ELF-1 (cell line): ENCODE measurements at regions not wholly inside any gene's neighbourhood (a gene's known extent, or its start where the extent isn't known, plus 50 kb on each side); places are given as distances from the start of the nearest gene placed in this dataset.

ENCODE experiments used
- DNase-seq: peaks from one replicate; pipeline ENCODE4 v3.0.0-alpha.2; 2016; ENCODE audit warnings: low read depth, low spot score

DNA sequence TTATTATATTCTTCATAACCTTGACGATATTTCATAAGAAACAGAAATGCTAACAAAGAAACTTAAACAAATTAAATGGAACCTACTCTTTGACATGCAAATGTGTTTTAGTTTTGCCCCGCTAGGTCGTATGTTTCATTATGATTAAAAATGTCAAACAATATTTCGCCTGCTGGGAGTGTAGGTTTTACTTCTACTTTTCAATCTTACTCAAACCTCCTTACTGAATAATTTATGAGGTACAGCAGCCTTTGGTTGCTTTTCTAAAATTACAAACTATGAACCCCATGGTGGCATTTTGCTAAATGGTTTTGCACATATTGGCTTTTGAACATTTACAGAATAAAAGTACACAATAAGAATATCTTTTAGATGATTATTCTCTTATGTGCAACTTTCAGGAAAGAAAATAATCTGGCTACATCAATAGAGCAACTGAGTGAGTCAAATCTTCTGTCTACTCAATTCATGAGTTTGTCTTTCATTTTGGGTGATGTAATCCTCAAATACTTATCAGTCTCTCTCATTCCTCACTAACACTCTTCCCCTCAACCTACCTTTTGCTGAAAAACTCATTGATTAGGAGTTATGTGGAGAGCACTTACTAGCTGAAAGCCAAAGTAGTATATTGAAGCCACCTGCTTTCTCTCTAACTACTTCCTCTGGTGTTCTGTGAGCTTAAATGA is 1226.4 kb downstream of the XPNPEP1 start:
- no peak for DNase-seq

- no peak for DNase-seq
Observed at GRCh38 chr10:108691126-108691525, 1232.2 kb downstream of the XPNPEP1 start.

- DNase-seq = no peak
Observed at GRCh38 chr10:108690530-108690929, 1232.8 kb downstream of the XPNPEP1 start.

DNA sequence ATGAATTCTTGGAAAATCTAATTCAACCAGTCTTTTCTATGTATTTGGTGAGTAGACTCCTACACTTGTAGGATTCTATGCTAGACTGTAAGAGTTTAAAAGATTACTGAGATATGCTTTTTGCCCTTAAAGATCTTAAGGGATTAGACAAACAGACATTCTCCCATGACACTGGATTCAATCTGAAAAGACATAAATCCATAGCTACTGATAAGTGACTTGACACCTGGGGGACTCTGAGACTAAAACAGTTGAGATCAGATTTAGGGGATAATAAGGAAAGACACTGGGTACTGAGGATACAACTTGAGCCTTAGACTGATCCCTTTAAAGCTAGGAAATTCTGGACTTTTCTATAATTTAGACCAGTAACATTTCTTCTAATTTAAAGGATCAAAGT is 1233.4 kb downstream of the XPNPEP1 start:
- no peak for DNase-seq

DNA sequence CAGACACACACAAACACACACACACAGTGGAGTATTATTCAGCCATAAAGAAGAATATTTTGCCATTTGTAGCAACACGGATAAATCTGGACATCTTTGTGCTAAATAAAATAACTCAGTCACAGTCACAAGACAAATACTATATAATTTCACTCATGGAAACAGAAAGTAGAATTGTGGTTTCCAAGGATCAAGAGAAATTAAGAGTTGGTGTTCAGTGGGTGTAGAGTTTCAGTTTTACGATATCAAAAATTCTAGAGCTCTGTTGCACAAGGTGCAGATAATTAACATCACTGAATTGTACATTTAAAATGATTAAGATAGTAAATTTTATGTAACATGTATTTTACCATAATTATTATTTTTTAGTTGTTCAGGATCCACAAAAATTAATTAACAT is 1235.0 kb downstream of the XPNPEP1 start:
- DNase-seq = no peak

DNA sequence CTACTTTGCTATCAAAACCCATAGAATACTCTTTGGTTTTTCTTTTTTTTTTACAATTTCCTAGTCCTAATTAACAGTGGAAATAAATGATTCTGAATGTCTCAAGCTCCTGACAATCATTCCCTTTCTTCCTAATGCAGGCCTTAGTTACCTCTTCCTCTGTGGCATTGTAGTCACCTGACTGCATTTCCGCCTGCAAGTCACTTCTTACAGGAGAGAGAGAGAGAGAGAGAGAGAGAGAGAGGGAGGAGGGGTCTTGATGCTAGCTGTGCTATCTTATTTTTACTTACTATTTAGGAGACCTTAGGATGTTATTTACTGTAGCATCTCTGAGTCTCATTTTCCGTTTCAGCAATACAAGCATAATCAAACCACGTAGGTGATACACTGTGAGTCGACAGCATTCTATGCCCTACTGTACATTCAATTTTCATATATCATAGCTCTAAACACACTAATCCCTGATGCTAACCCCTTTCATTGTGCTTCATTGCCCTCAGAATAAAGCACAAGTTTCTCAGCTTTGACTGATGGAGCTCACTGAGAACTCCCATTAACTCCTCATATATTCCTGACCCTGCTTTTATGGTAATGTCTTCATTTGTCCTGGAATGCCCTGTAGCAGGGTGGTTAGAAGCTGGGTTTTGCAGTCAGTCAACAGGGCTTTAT is 1237.3 kb downstream of the XPNPEP1 start:
- DNase-seq = no peak

- no peak for DNase-seq
Observed at GRCh38 chr10:108684431-108684830, 1238.9 kb downstream of the XPNPEP1 start.

DNA sequence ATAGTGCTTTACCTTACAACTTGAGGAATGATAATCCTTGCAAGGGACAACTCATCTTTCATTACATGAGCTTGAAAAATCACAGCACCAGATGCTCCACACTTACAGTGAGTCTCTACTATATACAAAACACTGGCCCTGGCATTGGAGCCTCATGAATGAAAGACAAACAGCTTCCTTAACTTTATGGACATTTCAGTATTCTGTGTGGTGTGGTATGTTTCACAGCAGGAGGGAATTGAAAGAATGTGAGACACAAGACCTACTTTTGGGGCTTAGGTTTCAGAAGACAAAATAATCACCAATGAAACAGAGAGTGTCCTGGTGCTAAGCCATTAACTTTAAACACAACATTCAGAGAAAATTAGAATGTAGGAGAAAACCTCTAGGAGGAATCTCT is 1249.6 kb downstream of the XPNPEP1 start:
- DNase-seq = no peak

- DNase-seq = no peak
Observed at GRCh38 chr10:108663587-108663986, 1259.7 kb downstream of the XPNPEP1 start.

- no peak for DNase-seq
Observed at GRCh38 chr10:108662975-108663374, 1260.3 kb downstream of the XPNPEP1 start.

DNA sequence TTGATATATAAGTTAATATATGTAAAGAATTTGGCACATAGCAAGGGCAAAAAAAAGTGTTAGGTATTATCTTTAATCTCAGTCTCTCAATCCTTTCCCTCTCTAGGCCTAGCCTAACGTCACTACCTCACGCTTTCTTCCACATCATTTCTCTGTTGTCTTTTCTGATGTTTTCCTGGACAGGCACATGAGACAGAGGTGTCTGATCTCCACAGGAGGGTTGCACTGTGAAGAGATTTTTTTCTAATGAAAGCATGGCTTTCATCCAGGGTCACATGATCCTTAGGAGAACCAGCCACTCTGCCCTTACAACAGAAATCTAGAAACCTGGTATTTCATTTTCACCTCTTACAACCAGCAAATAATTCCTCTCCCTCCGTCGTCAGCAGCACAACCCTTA is 1268.3 kb downstream of the XPNPEP1 start:
- no peak for DNase-seq

GRCh38 chr10:108653531-108653930 is 1269.8 kb downstream of the XPNPEP1 start:
- no peak for DNase-seq

DNA sequence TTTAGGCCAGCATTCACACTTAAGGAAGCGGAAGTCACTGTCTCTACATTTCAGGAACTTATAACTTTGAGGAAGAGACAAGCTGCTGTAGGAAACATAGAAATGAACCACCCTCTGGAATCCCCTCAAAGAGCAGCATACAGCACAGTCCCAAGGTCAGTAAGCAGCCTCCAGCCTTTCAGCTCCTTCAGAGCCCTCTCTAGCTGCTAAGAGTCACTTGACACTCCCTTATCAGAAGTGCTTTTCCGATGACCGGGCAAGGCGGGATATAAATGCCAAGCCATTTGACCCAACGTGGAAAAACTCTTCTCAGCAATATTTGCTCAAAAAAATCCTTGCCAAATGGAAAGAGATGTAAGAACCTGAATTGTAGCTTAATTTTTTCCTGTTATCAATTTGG is 1284.3 kb downstream of the XPNPEP1 start:
- DNase-seq = no peak

- no peak for DNase-seq
Observed at GRCh38 chr10:108638225-108638624, 1285.1 kb downstream of the XPNPEP1 start.

DNA sequence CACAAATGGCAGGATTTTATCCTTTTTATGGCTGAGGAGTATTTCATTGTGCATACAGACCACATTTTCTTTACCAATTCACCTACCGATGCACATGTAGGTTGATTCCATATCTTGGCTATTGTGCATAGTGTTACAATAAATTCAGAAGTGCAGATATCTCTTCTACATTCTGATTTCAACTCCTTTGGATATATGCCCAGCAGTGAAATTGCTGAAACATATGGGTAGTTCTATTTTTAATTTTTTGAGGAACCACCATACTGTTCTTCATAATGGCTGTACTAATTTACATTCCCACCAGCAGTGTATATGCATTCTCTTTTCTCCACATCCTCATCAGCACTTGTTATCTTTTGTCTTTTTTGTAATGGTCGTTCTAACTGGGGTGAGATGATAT is 1290.3 kb downstream of the XPNPEP1 start:
- no peak for DNase-seq

DNA sequence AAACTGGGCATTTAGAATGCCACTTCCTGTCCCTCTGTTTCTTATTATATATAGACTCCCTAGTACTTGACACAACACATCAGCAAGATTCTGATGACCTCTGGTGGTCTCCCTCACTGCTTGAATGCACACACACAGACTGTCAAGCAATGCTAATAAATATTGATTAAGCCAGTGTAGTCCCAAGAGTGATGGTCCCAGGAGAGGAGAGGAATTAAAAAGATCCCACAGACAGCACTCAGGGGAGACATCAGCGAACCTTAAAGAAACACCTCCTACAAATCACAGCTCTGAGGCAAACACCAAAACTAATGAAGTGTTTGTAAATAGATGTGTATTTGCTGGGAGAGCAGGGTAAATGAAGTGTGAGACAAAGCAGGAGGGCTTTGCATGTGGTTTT is 1291.2 kb downstream of the XPNPEP1 start:
- no peak for DNase-seq

- no peak for DNase-seq
Observed at GRCh38 chr10:108631332-108631731, 1292.0 kb downstream of the XPNPEP1 start.

DNA sequence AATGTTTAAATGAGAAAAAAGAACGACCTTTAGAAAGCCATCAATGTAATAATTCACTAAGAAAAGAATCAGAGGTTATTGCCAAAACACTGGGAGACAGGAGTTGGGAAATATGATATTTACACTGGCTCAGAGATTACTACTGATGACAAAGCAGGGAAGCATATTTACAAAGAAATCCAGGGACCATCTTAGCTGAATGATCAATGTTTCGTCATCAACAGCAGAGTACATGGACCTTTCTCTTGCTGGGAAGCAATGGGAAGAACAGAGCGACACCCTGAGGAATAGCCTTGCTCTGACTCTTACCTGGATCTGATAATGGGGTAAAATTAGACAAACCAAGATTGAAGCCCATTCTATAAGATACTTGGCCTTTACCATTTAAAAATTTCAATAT is 1293.5 kb downstream of the XPNPEP1 start:
- no peak for DNase-seq

GRCh38 chr10:108624052-108624451 is 1299.3 kb downstream of the XPNPEP1 start:
- no peak for DNase-seq

- no peak for DNase-seq
Observed at GRCh38 chr10:108620821-108621534, 1302.3 kb downstream of the XPNPEP1 start.

DNA sequence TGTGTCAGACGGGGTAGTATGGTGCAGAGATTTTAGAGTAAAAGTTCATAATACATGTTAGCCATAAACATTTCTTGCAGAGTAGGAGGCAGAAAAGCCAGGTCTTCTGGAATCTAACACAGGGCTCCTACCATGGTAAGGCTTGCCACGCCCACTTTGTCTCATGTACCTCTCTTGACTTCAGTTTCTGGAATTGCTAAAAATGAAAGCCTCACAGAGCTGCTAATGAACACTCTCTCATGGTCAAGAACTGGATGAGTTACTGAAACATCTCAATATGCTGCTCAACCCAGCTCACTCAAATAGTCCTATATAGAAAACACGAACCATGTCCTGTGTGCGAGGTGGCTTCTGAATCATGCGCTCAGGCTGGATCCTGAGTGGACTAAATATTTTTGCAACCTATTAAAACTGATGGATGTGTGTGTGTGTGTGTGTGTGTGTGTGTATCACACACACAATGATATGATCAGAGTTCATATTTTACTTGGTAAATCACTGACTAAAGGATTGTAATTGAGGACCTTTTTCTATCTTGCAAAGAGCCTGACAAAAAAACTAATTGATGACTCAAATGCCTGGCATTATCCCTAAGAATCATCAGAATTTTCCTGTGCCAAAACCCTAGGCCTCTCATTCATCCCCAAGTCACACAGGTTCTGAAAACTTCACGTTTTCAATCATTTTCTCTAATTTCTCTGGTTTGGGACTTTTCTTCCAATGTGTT is 1306.6 kb downstream of the XPNPEP1 start:
- no peak for DNase-seq
